HG02981 (cell line): ENCODE measurements at regions not wholly inside any gene's neighbourhood (a gene's known extent, or its start where the extent isn't known, plus 50 kb on each side); places are given as distances from the start of the nearest gene placed in this dataset.
"Not testable (repeated sequence)": the region's sequence is repeated elsewhere in the genome, so short reads cannot be mapped to it uniquely, and the experiment has no call there.

ENCODE experiments used
- ATAC-seq: cut with Tn5 transposase; IDR thresholded peaks from one replicate; pipeline ENCODE4 v1.9.1; 2021; ENCODE audit warnings: mild to moderate bottlenecking, moderate library complexity; ENCODE audit not compliant: unreplicated experiment

GRCh38 chr10:4271193-4271592 is 486.2 kb upstream of the KLF6 start:
- no peak for ATAC-seq

- no peak for ATAC-seq
Measured at GRCh38 chr10:4270116-4270515, 485.1 kb upstream of the KLF6 start.

GRCh38 chr10:4268490-4268889 is 483.5 kb upstream of the KLF6 start:
- ATAC-seq: not testable (repeated sequence)

GRCh38 chr10:4267086-4267773 is 482.2 kb upstream of the KLF6 start:
- no peak for ATAC-seq

- ATAC-seq: no peak
Measured at GRCh38 chr10:4266416-4267085, 481.5 kb upstream of the KLF6 start.

GRCh38 chr10:4265964-4266363 is 481.0 kb upstream of the KLF6 start:
- no peak for ATAC-seq

- no peak for ATAC-seq
Measured at GRCh38 chr10:4264209-4264865, 479.3 kb upstream of the KLF6 start.

- no peak for ATAC-seq
Measured at GRCh38 chr10:4263601-4263921, 478.6 kb upstream of the KLF6 start.

- ATAC-seq: no peak
Measured at GRCh38 chr10:4262870-4263600, 478.0 kb upstream of the KLF6 start.

- no peak for ATAC-seq
Measured at GRCh38 chr10:4262449-4262848, 477.4 kb upstream of the KLF6 start.

GRCh38 chr10:4260483-4261124 is 475.6 kb upstream of the KLF6 start:
- ATAC-seq: no peak

GRCh38 chr10:4257939-4258465 is 473.0 kb upstream of the KLF6 start:
- ATAC-seq: no peak

GRCh38 chr10:4256971-4257370 is 472.0 kb upstream of the KLF6 start:
- no peak for ATAC-seq

- ATAC-seq: no peak
Measured at GRCh38 chr10:4255751-4256150, 470.7 kb upstream of the KLF6 start.

- no peak for ATAC-seq
Measured at GRCh38 chr10:4254101-4254994, 469.3 kb upstream of the KLF6 start.

GRCh38 chr10:4252701-4253100 is 467.7 kb upstream of the KLF6 start:
- no peak for ATAC-seq

- ATAC-seq: peak; percentile 66
Measured at GRCh38 chr10:4250587-4250887, 465.5 kb upstream of the KLF6 start.

- no peak for ATAC-seq
Measured at GRCh38 chr10:4249841-4250586, 465.0 kb upstream of the KLF6 start.

GRCh38 chr10:4247379-4247778 is 462.4 kb upstream of the KLF6 start:
- ATAC-seq: no peak
